PFSK-1 (cell line): ENCODE measurements at regions not wholly inside any gene's neighbourhood (a gene's known extent, or its start where the extent isn't known, plus 50 kb on each side); places are given as distances from the start of the nearest gene placed in this dataset.

Experiments
- FOXP2 ChIP-seq: optimal IDR thresholded peaks from 2 replicates; pipeline ENCODE3; 2011; ENCODE audit warnings: borderline replicate concordance, control low read depth, inconsistent platforms; ENCODE audit not compliant: insufficient read depth; ENCODE audit errors: extremely low read length, extremely low read depth
- POLR2AphosphoS5 ChIP-seq: IDR thresholded peaks from 2 replicates; pipeline ENCODE4 v1.6.1; 2012; ENCODE audit warnings: low read depth, mild to moderate bottlenecking, control low read depth, low read length, moderate library complexity
- REST ChIP-seq, 2 experiments: IDR thresholded peaks; 2 replicates each; pipeline versions ENCODE4 v1.6.1 to v1.8.0; 2011 to 2012; ENCODE audit warnings: low read depth in 2 of 2, low read length in 2 of 2, control low read depth in 1 of 2, inconsistent platforms in 1 of 2, mild to moderate bottlenecking in 1 of 2, moderate library complexity in 1 of 2; ENCODE audit not compliant: insufficient read depth in 1 of 2
- SIN3A ChIP-seq: IDR thresholded peaks from 2 replicates; pipeline ENCODE4 v1.6.1; 2012; ENCODE audit warnings: mild to moderate bottlenecking, low read length, moderate library complexity, borderline replicate concordance; ENCODE audit not compliant: insufficient read depth
- TAF1 ChIP-seq: IDR thresholded peaks from 2 replicates; pipeline ENCODE4 v1.6.1; 2012; ENCODE audit warnings: low read length, control low read depth, borderline replicate concordance; ENCODE audit not compliant: insufficient read depth

- TF ChIP-seq POLR2AphosphoS5 (no peak), SIN3A (no peak), REST (IDR thresholded peaks at IDR 0.05; ENCODE audit: insufficient read depth in 1 of 2, low read depth in 2 of 2, low read length in 2 of 2) (no peak), FOXP2 (no peak), TAF1 (no peak)
Measured at GRCh38 chr4:156420623-156421022, 467.0 kb upstream of the CTSO start.

GRCh38 chr4:156419080-156419685 is 465.5 kb upstream of the CTSO start:
- TF ChIP-seq FOXP2 (no peak), TAF1 (no peak), REST (IDR thresholded peaks at IDR 0.05; ENCODE audit: insufficient read depth in 1 of 2, low read depth in 2 of 2, low read length in 2 of 2) (no peak), SIN3A (no peak), POLR2AphosphoS5 (no peak)

GRCh38 chr4:156414406-156414805 is 460.7 kb upstream of the CTSO start:
- no peak for TF ChIP-seq SIN3A

- TF ChIP-seq FOXP2 (no peak), SIN3A (no peak), REST (IDR thresholded peaks at IDR 0.05; ENCODE audit: insufficient read depth in 1 of 2, low read depth in 2 of 2, low read length in 2 of 2) (no peak), POLR2AphosphoS5 (no peak), TAF1 (no peak)
Measured at GRCh38 chr4:156413239-156414135, 459.8 kb upstream of the CTSO start.

GRCh38 chr4:156411531-156411930 is 457.9 kb upstream of the CTSO start:
- TF ChIP-seq POLR2AphosphoS5 (no peak), SIN3A (no peak), TAF1 (no peak), REST (IDR thresholded peaks at IDR 0.05; ENCODE audit: insufficient read depth in 1 of 2, low read depth in 2 of 2, low read length in 2 of 2) (no peak), FOXP2 (no peak)
